Endothelial cell of umbilical vein (primary cell): ENCODE measurements at regions not wholly inside any gene's neighbourhood (a gene's known extent, or its start where the extent isn't known, plus 50 kb on each side); places are given as distances from the start of the nearest gene placed in this dataset.

Source experiments
- BruUV-seq: library from RNA; stranded (reverse); fragments of 400-500 nt; replicated peaks from 2 replicates; lab custom pipeline; 2021; lab: Mats Ljungman, UMichigan
- CTCF ChIA-PET: fragments of 300-600, 350-600 bp; sonication (Branson Sonifier 250); formaldehyde crosslinking; loops from one replicate; lab custom pipeline; 2021; ENCODE audit warnings: antibody characterized with exemption, inconsistent platforms; lab: Charles Lee
- POLR2A ChIA-PET: fragments of 300-600, 350-600 bp; sonication (Branson Sonifier 250); formaldehyde crosslinking; loops from one replicate; lab custom pipeline; 2021; ENCODE audit warnings: antibody characterized with exemption, inconsistent platforms; lab: Charles Lee
- DNase-seq: peaks from one replicate; pipeline ENCODE4 v3.0.0-alpha.2; 2011; ENCODE audit warnings: low read depth, low spot score
- FAIRE-seq: peaks from 2 replicates; lab custom pipeline; 2011; peaks lifted over from hg19 to GRCh38; lab: Jason Lieb, UNC
- H2AFZ ChIP-seq: 2 replicates; pipeline ENCODE4 v1.6.0; 2012; ENCODE audit warnings: low read depth, low read length, control low read depth, inconsistent platforms
- H3K27ac ChIP-seq: 2 replicates; pipeline ENCODE4 v1.5.1; 2011; ENCODE audit warnings: low read depth, mild to moderate bottlenecking, control low read depth, low read length, moderate library complexity; ENCODE audit not compliant: insufficient read depth
- H3K27me3 ChIP-seq, 2 experiments: 2 replicates each; pipeline versions ENCODE4 v1.6.0 to v1.6.1; 2011; ENCODE audit warnings: low read length in 2 of 2, mixed read lengths in 1 of 2; ENCODE audit not compliant: control insufficient read depth in 2 of 2, insufficient read depth in 2 of 2
- H3K36me3 ChIP-seq, 2 experiments: 2 replicates in 1 of 2; 3 replicates in 1 of 2; pipeline ENCODE4 v1.5.1; 2011; ENCODE audit warnings: low read length in 2 of 2, mild to moderate bottlenecking in 1 of 2, moderate library complexity in 1 of 2; ENCODE audit not compliant: control insufficient read depth in 2 of 2, insufficient read depth in 2 of 2; ENCODE audit errors: extremely low read depth in 1 of 2
- H3K4me1 ChIP-seq: 3 replicates; pipeline ENCODE4 v1.5.1; 2011; ENCODE audit warnings: mild to moderate bottlenecking, low read length; ENCODE audit not compliant: control insufficient read depth, insufficient read depth; ENCODE audit errors: extremely low read depth
- H3K4me2 ChIP-seq: 2 replicates; pipeline ENCODE4 v1.6.1; 2011; ENCODE audit warnings: low read length, control low read depth, mixed read lengths; ENCODE audit not compliant: insufficient read depth
- H3K4me3 ChIP-seq, 3 experiments: fragments of 200-600 bp in 1 of 3; sonication (generic), shearing (Covaris generic) in 1 of 3; replicated peaks in 1 of 3; 2 replicates each; pipeline ENCODE4 v1.5.1; 2011 to 2016; ENCODE audit warnings: control low read depth in 3 of 3, low read length in 3 of 3, mild to moderate bottlenecking in 2 of 3, inconsistent platforms in 1 of 3, low read depth in 1 of 3, moderate library complexity in 1 of 3; ENCODE audit not compliant: insufficient read depth in 1 of 3
- H3K79me2 ChIP-seq: 2 replicates; pipeline ENCODE4 v1.6.0; 2012; ENCODE audit warnings: low read length, inconsistent platforms; ENCODE audit not compliant: control insufficient read depth, insufficient read depth
- H3K9ac ChIP-seq: replicated peaks from 2 replicates; pipeline ENCODE3; 2011; ENCODE audit warnings: low read length, control low read depth; ENCODE audit not compliant: insufficient read depth; ENCODE audit errors: extremely low read depth
- H3K9me1 ChIP-seq: replicated peaks from 3 replicates; pipeline ENCODE4 v1.6.0; 2011; ENCODE audit warnings: mild to moderate bottlenecking, low read length; ENCODE audit not compliant: control insufficient read depth, insufficient read depth; ENCODE audit errors: extremely low read depth
- H3K9me3 ChIP-seq: replicated peaks from 2 replicates; pipeline ENCODE4 v1.5.1; 2012; ENCODE audit warnings: low read length, inconsistent platforms; ENCODE audit not compliant: control insufficient read depth, insufficient read depth
- H4K20me1 ChIP-seq: replicated peaks from 2 replicates; pipeline ENCODE3; 2011; ENCODE audit warnings: mild to moderate bottlenecking, low read length; ENCODE audit not compliant: control insufficient read depth, insufficient read depth; ENCODE audit errors: extremely low read depth
- EZH2 ChIP-seq: IDR thresholded peaks from 2 replicates; pipeline ENCODE4 v1.6.1; 2012; ENCODE audit warnings: borderline replicate concordance, low read depth, mild to moderate bottlenecking, moderate library complexity, low read length, inconsistent platforms; ENCODE audit not compliant: severe bottlenecking
- FOS ChIP-seq: IDR thresholded peaks from 2 replicates; pipeline ENCODE4 v1.6.1; 2011; ENCODE audit warnings: mild to moderate bottlenecking, low read length, moderate library complexity, borderline replicate concordance; ENCODE audit not compliant: insufficient read depth
- GATA2 ChIP-seq: IDR thresholded peaks from 2 replicates; pipeline ENCODE4 v1.7.0; 2011; ENCODE audit warnings: low read depth, mild to moderate bottlenecking, moderate library complexity, mixed read lengths, low read length; ENCODE audit not compliant: insufficient read length, insufficient read depth
- JUN ChIP-seq: IDR thresholded peaks from 2 replicates; pipeline ENCODE4 v1.6.1; 2011; ENCODE audit warnings: borderline replicate concordance, low read depth; ENCODE audit not compliant: insufficient read length, insufficient read depth
- MAX ChIP-seq: IDR thresholded peaks from 2 replicates; pipeline ENCODE4 v1.6.1; 2011; ENCODE audit not compliant: insufficient read depth, insufficient read length
- MYC ChIP-seq: IDR thresholded peaks from one replicate; pipeline ENCODE4 v1.6.1; 2011; ENCODE audit warnings: mild to moderate bottlenecking, low read depth, low read length
- POLR2A ChIP-seq: IDR thresholded peaks from 2 replicates; pipeline ENCODE4 v1.6.1; 2012; ENCODE audit warnings: low read depth, mild to moderate bottlenecking, control low read depth, low read length
- POLR2AphosphoS5 ChIP-seq: IDR thresholded peaks from 2 replicates; pipeline ENCODE4 v1.6.1; 2012; ENCODE audit warnings: low read depth, mild to moderate bottlenecking, control low read depth, low read length, moderate library complexity; ENCODE audit not compliant: insufficient read depth
- dilution Hi-C: fragments of 300-500 bp; cut with MboI; formaldehyde crosslinking; loops from one replicate; pipeline ENCODE4 v1.15.0; 2019; ENCODE audit warnings: low sequenced_read_pairs; ENCODE audit not compliant: extremely low pct_ligation_motif_present
- intact Hi-C: fragments of 100-400 bp; cut with micrococcal nuclease; formaldehyde crosslinking; loops from one replicate; pipeline ENCODE4 v1.10.0; 2022
- TF ChIP-seq, protein P1 (sequence below), 2 donors: IDR thresholded peaks; 1 replicate in 1 of 2; 2 replicates in 1 of 2; pipeline ENCODE4 v1.5.1; 2011; ENCODE audit warnings: low read length in 2 of 2, mild to moderate bottlenecking in 2 of 2, moderate library complexity in 2 of 2, control low read depth in 1 of 2, inconsistent platforms in 1 of 2, low read depth in 1 of 2; ENCODE audit not compliant: insufficient read depth in 1 of 2; ENCODE audit errors: extremely low read depth in 1 of 2

GRCh38 chr4:163833669-163834068, 339.2 kb downstream of the TMA16 start:
- H3K9me1 ChIP-seq: no peaks in the 10 kb centered on the region
- DNase-seq (no peak), FAIRE-seq (no peak)
- ChIA-PET POLR2A (no interaction called here), CTCF (no interaction called here)
- H4K20me1 ChIP-seq: no peaks in the 10 kb centered on the region
- H3K27me3 ChIP-seq: no peaks in the 10 kb centered on the region
- no peak overlapping the region for H2AFZ ChIP-seq
- no TSS peak for BruUV-seq
- no peak overlapping the region for H3K9ac ChIP-seq
- dilution Hi-C loops (no loop called here), intact Hi-C loops (no loop called here)
- no peaks in the 10 kb centered on the region for H3K9me3 ChIP-seq
- H3K4me1 ChIP-seq: no peaks in the 10 kb centered on the region
- TF ChIP-seq JUN (no peak), FOS (no peak), MYC (no peak), POLR2A (no peak)
- H3K36me3 ChIP-seq: no peaks in the 10 kb centered on the region
- H3K79me2 ChIP-seq: no peaks in the 10 kb centered on the region
- H3K27ac ChIP-seq: no peak overlapping the region
- H3K4me2 ChIP-seq: no peak overlapping the region
- H3K4me3 ChIP-seq: no peak overlapping the region

- TF ChIP-seq MYC (no peak), FOS (no peak), MAX (no peak), POLR2AphosphoS5 (no peak), POLR2A (no peak), JUN (no peak), GATA2 (no peak), EZH2 (no peak)
- TF ChIP-seq, protein P1, sequence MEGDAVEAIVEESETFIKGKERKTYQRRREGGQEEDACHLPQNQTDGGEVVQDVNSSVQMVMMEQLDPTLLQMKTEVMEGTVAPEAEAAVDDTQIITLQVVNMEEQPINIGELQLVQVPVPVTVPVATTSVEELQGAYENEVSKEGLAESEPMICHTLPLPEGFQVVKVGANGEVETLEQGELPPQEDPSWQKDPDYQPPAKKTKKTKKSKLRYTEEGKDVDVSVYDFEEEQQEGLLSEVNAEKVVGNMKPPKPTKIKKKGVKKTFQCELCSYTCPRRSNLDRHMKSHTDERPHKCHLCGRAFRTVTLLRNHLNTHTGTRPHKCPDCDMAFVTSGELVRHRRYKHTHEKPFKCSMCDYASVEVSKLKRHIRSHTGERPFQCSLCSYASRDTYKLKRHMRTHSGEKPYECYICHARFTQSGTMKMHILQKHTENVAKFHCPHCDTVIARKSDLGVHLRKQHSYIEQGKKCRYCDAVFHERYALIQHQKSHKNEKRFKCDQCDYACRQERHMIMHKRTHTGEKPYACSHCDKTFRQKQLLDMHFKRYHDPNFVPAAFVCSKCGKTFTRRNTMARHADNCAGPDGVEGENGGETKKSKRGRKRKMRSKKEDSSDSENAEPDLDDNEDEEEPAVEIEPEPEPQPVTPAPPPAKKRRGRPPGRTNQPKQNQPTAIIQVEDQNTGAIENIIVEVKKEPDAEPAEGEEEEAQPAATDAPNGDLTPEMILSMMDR (IDR thresholded peaks at IDR 0.05; ENCODE audit: extremely low read depth in 1 of 2, insufficient read depth in 1 of 2, low read depth in 1 of 2, low read length in 2 of 2): no peak
- Histone ChIP-seq H3K36me3 (no peaks in the 10 kb centered on the region), H3K9ac (no peak overlapping the region), H3K4me3 (no peak overlapping the region), H3K27ac (no peak overlapping the region), H3K4me2 (no peak overlapping the region), H3K79me2 (no peaks in the 10 kb centered on the region), H3K27me3 (no peaks in the 10 kb centered on the region), H3K4me1 (no peaks in the 10 kb centered on the region), H3K9me1 (no peaks in the 10 kb centered on the region), H4K20me1 (no peaks in the 10 kb centered on the region), H2AFZ (no peak overlapping the region), H3K9me3 (no peaks in the 10 kb centered on the region)
- CTCF ChIA-PET: no interaction called here
- no peak for FAIRE-seq
- DNase-seq: no peak
- POLR2A ChIA-PET: no interaction called here
- intact Hi-C loops: no loop called here
- dilution Hi-C loops: no loop called here
- no TSS peak for BruUV-seq
Observed at GRCh38 chr4:163846008-163846407, 351.5 kb downstream of the TMA16 start.
